A204.1 (cell line): ENCODE measurements at regions not wholly inside any gene's neighbourhood (a gene's known extent, or its start where the extent isn't known, plus 50 kb on each side); places are given as distances from the start of the nearest gene placed in this dataset.

Source experiments
- FAIRE-seq: peaks from 2 replicates; lab custom pipeline; 2012; peaks lifted over from hg19 to GRCh38; lab: Jason Lieb, UNC

GRCh38 chr16:17852977-17853702 lies 382.4 kb upstream of the XYLT1 start:
- no peak for FAIRE-seq

- no peak for FAIRE-seq
These were observed 380.0 kb upstream of the XYLT1 start for GRCh38 chr16:17850581-17851250.

- no peak for FAIRE-seq
These were observed 376.6 kb upstream of the XYLT1 start for GRCh38 chr16:17847234-17847795.

- no peak for FAIRE-seq
These were observed 375.3 kb upstream of the XYLT1 start for GRCh38 chr16:17846030-17846429.

- no peak for FAIRE-seq
These were observed 374.3 kb upstream of the XYLT1 start for GRCh38 chr16:17845031-17845430.

- no peak for FAIRE-seq
These were observed 373.1 kb upstream of the XYLT1 start for GRCh38 chr16:17843905-17844304.

GRCh38 chr16:17839907-17840306 lies 369.1 kb upstream of the XYLT1 start:
- FAIRE-seq = no peak

- no peak for FAIRE-seq
These were observed 368.5 kb upstream of the XYLT1 start for GRCh38 chr16:17839272-17839671.

- FAIRE-seq = no peak
These were observed 366.3 kb upstream of the XYLT1 start for GRCh38 chr16:17836868-17837602.

GRCh38 chr16:17835118-17835876 lies 364.5 kb upstream of the XYLT1 start:
- no peak for FAIRE-seq

- FAIRE-seq = no peak
These were observed 362.0 kb upstream of the XYLT1 start for GRCh38 chr16:17832738-17833137.

GRCh38 chr16:17831330-17831729 lies 360.6 kb upstream of the XYLT1 start:
- FAIRE-seq = no peak

- FAIRE-seq = no peak
These were observed 359.9 kb upstream of the XYLT1 start for GRCh38 chr16:17830651-17831050.

GRCh38 chr16:17829811-17830210 lies 359.1 kb upstream of the XYLT1 start:
- no peak for FAIRE-seq

GRCh38 chr16:17828012-17828411 lies 357.3 kb upstream of the XYLT1 start:
- no peak for FAIRE-seq

GRCh38 chr16:17827313-17827712 lies 356.6 kb upstream of the XYLT1 start:
- no peak for FAIRE-seq

- no peak for FAIRE-seq
These were observed 347.2 kb upstream of the XYLT1 start for GRCh38 chr16:17817943-17818342.

GRCh38 chr16:17817260-17817659 lies 346.5 kb upstream of the XYLT1 start:
- no peak for FAIRE-seq

- no peak for FAIRE-seq
These were observed 342.0 kb upstream of the XYLT1 start for GRCh38 chr16:17812771-17813170.

GRCh38 chr16:17804857-17805256 lies 334.1 kb upstream of the XYLT1 start:
- FAIRE-seq = no peak

GRCh38 chr16:17803625-17804410 lies 333.1 kb upstream of the XYLT1 start:
- FAIRE-seq = no peak
